ENCODE measurements at regions not wholly inside any gene's neighbourhood (a gene's known extent, or its start where the extent isn't known, plus 50 kb on each side); places are given as distances from the start of the nearest gene placed in this dataset.

DNA sequence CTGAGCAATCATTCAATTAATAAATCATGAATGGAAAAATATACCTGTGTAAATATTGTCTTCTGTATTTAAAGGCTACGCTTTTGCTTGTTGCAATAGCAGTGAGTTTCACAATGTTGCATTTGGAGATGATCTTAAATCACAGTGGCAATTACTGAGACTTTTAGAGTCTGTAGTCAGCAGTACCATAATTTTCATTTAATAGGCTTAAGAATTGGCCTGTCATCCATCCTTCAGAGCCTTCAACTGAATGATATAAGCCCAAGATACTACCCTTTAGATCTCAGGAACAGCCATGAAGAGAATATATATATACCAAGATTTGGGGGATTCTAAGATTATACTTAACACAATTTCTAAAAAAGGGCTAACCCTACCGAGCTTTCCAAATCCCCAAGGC, 458.1 kb downstream of the GBE1 start:
- no peak for TF ChIP-seq ZFX (IDR thresholded peaks at IDR 0.05)
- TF ChIP-seq, protein P1, sequence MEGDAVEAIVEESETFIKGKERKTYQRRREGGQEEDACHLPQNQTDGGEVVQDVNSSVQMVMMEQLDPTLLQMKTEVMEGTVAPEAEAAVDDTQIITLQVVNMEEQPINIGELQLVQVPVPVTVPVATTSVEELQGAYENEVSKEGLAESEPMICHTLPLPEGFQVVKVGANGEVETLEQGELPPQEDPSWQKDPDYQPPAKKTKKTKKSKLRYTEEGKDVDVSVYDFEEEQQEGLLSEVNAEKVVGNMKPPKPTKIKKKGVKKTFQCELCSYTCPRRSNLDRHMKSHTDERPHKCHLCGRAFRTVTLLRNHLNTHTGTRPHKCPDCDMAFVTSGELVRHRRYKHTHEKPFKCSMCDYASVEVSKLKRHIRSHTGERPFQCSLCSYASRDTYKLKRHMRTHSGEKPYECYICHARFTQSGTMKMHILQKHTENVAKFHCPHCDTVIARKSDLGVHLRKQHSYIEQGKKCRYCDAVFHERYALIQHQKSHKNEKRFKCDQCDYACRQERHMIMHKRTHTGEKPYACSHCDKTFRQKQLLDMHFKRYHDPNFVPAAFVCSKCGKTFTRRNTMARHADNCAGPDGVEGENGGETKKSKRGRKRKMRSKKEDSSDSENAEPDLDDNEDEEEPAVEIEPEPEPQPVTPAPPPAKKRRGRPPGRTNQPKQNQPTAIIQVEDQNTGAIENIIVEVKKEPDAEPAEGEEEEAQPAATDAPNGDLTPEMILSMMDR (conservative IDR thresholded peaks at IDR 0.05): no peak
- no peak overlapping the region for H3K27ac ChIP-seq

GRCh38 chr3:81302045-81302444, 459.4 kb downstream of the GBE1 start:
- H3K27ac ChIP-seq: no peak overlapping the region
- no peak for TF ChIP-seq ZFX (IDR thresholded peaks at IDR 0.05)
- TF ChIP-seq, protein P1 (conservative IDR thresholded peaks at IDR 0.05): peak; percentile 81

GRCh38 chr3:81301230-81301629, 460.2 kb downstream of the GBE1 start:
- TF ChIP-seq, protein P1 (conservative IDR thresholded peaks at IDR 0.05): no peak
- TF ChIP-seq ZFX (IDR thresholded peaks at IDR 0.05): no peak
- H3K27ac ChIP-seq: no peak overlapping the region

- TF ChIP-seq, protein P1 (conservative IDR thresholded peaks at IDR 0.05): no peak
- TF ChIP-seq ZFX (IDR thresholded peaks at IDR 0.05): no peak
These were observed 461.0 kb downstream of the GBE1 start for GRCh38 chr3:81300324-81300927.

GRCh38 chr3:81299481-81299880, 462.0 kb downstream of the GBE1 start:
- no peak for TF ChIP-seq ZFX (IDR thresholded peaks at IDR 0.05)
- TF ChIP-seq, protein P1 (conservative IDR thresholded peaks at IDR 0.05): no peak

More at GRCh38 chr3:81300324-81300927, 461.0 kb downstream of the GBE1 start:
- no peak overlapping the region for H3K27ac ChIP-seq

DNA sequence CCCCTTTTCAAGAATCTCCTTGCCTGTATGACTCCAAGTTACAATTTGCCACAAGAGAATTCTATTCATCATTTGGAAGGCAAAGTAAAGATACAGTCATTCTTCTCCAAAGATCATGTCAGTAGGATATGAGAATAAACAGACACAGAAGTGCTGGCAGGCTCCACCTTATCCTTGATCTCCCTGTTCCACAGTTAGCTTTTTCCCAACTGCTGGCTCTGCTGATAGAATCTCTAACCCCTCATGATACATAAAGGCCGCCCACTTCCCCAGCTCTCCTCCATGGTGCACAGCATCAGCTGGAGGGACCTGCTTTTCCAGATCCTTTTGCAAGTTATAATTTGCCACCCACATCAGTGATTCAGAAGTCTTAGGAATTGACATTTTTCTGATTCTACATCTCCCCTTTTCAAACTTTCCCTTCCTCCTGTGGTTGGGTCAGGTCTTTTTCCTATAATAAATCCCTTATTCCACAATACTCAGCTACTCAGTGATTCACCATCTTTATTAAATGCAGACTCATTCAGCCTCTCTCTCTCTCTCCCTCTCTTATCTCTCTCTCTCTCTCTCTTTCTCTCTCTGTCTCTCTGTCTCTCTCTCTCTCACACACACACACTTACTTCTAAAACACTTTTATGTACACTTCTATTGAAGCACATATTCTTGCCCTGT, 465.4 kb downstream of the GBE1 start:
- TF ChIP-seq, protein P1 (conservative IDR thresholded peaks at IDR 0.05): no peak
- TF ChIP-seq ZFX (IDR thresholded peaks at IDR 0.05): no peak
- H3K27ac ChIP-seq: no peak overlapping the region

More at GRCh38 chr3:81299481-81299880, 462.0 kb downstream of the GBE1 start:
- H3K27ac ChIP-seq: no peak overlapping the region

GRCh38 chr3:81293156-81293555, 468.3 kb downstream of the GBE1 start:
- TF ChIP-seq, protein P1 (conservative IDR thresholded peaks at IDR 0.05): no peak
- no peak for TF ChIP-seq ZFX (IDR thresholded peaks at IDR 0.05)

More at GRCh38 chr3:81293156-81293555, 468.3 kb downstream of the GBE1 start:
- no peak overlapping the region for H3K27ac ChIP-seq
